ENCODE measurements at regions not wholly inside any gene's neighbourhood (a gene's known extent, or its start where the extent isn't known, plus 50 kb on each side); places are given as distances from the start of the nearest gene placed in this dataset.

DNA sequence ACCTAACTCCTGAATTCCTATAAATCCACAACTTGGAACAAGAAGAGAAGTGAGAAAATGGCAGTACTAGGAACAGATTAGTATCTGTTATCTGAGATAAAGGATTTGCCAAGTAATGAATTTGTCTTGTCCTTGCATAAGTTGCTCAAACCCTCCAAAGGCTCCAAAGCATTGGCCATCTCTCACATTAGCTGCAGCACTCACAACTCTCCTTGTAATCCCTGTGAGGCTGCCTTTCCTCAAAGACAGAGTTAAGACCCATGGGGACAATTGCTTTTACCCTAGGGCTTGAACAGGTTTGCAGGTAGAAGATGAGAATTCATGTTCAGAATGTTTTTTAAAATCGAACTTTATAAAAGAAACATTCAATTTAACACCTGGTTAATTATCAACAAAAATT is 1702.2 kb downstream of the EFNB2 start:
- TF ChIP-seq, protein P1, sequence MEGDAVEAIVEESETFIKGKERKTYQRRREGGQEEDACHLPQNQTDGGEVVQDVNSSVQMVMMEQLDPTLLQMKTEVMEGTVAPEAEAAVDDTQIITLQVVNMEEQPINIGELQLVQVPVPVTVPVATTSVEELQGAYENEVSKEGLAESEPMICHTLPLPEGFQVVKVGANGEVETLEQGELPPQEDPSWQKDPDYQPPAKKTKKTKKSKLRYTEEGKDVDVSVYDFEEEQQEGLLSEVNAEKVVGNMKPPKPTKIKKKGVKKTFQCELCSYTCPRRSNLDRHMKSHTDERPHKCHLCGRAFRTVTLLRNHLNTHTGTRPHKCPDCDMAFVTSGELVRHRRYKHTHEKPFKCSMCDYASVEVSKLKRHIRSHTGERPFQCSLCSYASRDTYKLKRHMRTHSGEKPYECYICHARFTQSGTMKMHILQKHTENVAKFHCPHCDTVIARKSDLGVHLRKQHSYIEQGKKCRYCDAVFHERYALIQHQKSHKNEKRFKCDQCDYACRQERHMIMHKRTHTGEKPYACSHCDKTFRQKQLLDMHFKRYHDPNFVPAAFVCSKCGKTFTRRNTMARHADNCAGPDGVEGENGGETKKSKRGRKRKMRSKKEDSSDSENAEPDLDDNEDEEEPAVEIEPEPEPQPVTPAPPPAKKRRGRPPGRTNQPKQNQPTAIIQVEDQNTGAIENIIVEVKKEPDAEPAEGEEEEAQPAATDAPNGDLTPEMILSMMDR (IDR thresholded peaks at IDR 0.05; ENCODE audit: low read length) = no peak
- TF ChIP-seq EZH2 (IDR thresholded peaks at IDR 0.05; ENCODE audit: borderline replicate concordance, low read length) = no peak
